ENCODE measurements at regions not wholly inside any gene's neighbourhood (a gene's known extent, or its start where the extent isn't known, plus 50 kb on each side); places are given as distances from the start of the nearest gene placed in this dataset.
"Not testable (repeated sequence)": the region's sequence is repeated elsewhere in the genome, so short reads cannot be mapped to it uniquely, and the experiment has no call there.

GRCh38 chr7:119745280-119745679, 527.7 kb upstream of the KCND2 start:
- H3K27ac ChIP-seq (ENCODE audit: low read depth, low read length); H3K4me1 ChIP-seq (ENCODE audit: insufficient read depth, low read length); H3K9me3 ChIP-seq (ENCODE audit: insufficient read depth, low read depth, low read length); H3K36me3 ChIP-seq (ENCODE audit: insufficient read depth, low read length); H3K4me3 ChIP-seq (ENCODE audit: low read length); H3K9ac ChIP-seq (ENCODE audit: low read depth, low read length); H3K27me3 ChIP-seq (ENCODE audit: insufficient read depth, low read length): not testable (repeated sequence)
- WGBS, result 96% methylated on average over 1 of the region's 1 CpG

GRCh38 chr7:119748251-119748860, 524.6 kb upstream of the KCND2 start:
- Histone ChIP-seq H3K9ac (ENCODE audit: low read depth, low read length) (no peak overlapping the region), H3K27ac (ENCODE audit: low read depth, low read length) (no peak overlapping the region), H3K9me3 (ENCODE audit: insufficient read depth, low read depth, low read length) (no peaks in the 10 kb centered on the region), H3K4me3 (ENCODE audit: low read length) (no peak overlapping the region), H3K4me1 (ENCODE audit: insufficient read depth, low read length) (peaks cover 12% of the 10 kb centered on the region), H3K36me3 (ENCODE audit: insufficient read depth, low read length) (no peaks in the 10 kb centered on the region), H3K27me3 (ENCODE audit: insufficient read depth, low read length) (no peaks in the 10 kb centered on the region)
- 100% methylated on average over 1 of the region's 1 CpG for WGBS

GRCh38 chr7:119748991-119749390, 524.0 kb upstream of the KCND2 start:
- 88% methylated on average over 2 of the region's 2 CpGs for WGBS
- no peaks in the 10 kb centered on the region for H3K27me3 ChIP-seq (ENCODE audit: insufficient read depth, low read length)
- H3K9ac ChIP-seq (ENCODE audit: low read depth, low read length), result no peak overlapping the region
- H3K27ac ChIP-seq (ENCODE audit: low read depth, low read length), result no peak overlapping the region
- H3K4me1 ChIP-seq (ENCODE audit: insufficient read depth, low read length), result peaks cover 16% of the 10 kb centered on the region
- H3K36me3 ChIP-seq (ENCODE audit: insufficient read depth, low read length), result no peaks in the 10 kb centered on the region
- H3K9me3 ChIP-seq (ENCODE audit: insufficient read depth, low read depth, low read length), result no peaks in the 10 kb centered on the region
- no peak overlapping the region for H3K4me3 ChIP-seq (ENCODE audit: low read length)

GRCh38 chr7:119756687-119757086, 516.3 kb upstream of the KCND2 start:
- H3K36me3 ChIP-seq (ENCODE audit: insufficient read depth, low read length), result no peaks in the 10 kb centered on the region
- no peak overlapping the region for H3K27ac ChIP-seq (ENCODE audit: low read depth, low read length)
- H3K27me3 ChIP-seq (ENCODE audit: insufficient read depth, low read length), result no peaks in the 10 kb centered on the region
- no peak overlapping the region for H3K9ac ChIP-seq (ENCODE audit: low read depth, low read length)
- H3K9me3 ChIP-seq (ENCODE audit: insufficient read depth, low read depth, low read length), result no peaks in the 10 kb centered on the region
- H3K4me1 ChIP-seq (ENCODE audit: insufficient read depth, low read length), result peaks cover 35% of the 10 kb centered on the region
- H3K4me3 ChIP-seq (ENCODE audit: low read length), result no peak overlapping the region

GRCh38 chr7:119758254-119758653, 514.7 kb upstream of the KCND2 start:
- Histone ChIP-seq H3K4me3 (ENCODE audit: low read length) (no peak overlapping the region), H3K9me3 (ENCODE audit: insufficient read depth, low read depth, low read length) (no peaks in the 10 kb centered on the region), H3K36me3 (ENCODE audit: insufficient read depth, low read length) (no peaks in the 10 kb centered on the region), H3K4me1 (ENCODE audit: insufficient read depth, low read length) (peaks cover 32% of the 10 kb centered on the region), H3K27me3 (ENCODE audit: insufficient read depth, low read length) (no peaks in the 10 kb centered on the region), H3K27ac (ENCODE audit: low read depth, low read length) (no peak overlapping the region), H3K9ac (ENCODE audit: low read depth, low read length) (no peak overlapping the region)

GRCh38 chr7:119761776-119762175, 511.2 kb upstream of the KCND2 start:
- no CpG with 5 or more reads among the region's 1 CpG for WGBS
- H3K27me3 ChIP-seq (ENCODE audit: insufficient read depth, low read length), result no peaks in the 10 kb centered on the region
- H3K9me3 ChIP-seq (ENCODE audit: insufficient read depth, low read depth, low read length), result no peaks in the 10 kb centered on the region
- H3K4me3 ChIP-seq (ENCODE audit: low read length), result no peak overlapping the region
- no peaks in the 10 kb centered on the region for H3K4me1 ChIP-seq (ENCODE audit: insufficient read depth, low read length)
- H3K9ac ChIP-seq (ENCODE audit: low read depth, low read length), result no peak overlapping the region
- H3K36me3 ChIP-seq (ENCODE audit: insufficient read depth, low read length), result no peaks in the 10 kb centered on the region
- no peak overlapping the region for H3K27ac ChIP-seq (ENCODE audit: low read depth, low read length)

GRCh38 chr7:119782286-119782685, 490.7 kb upstream of the KCND2 start:
- Histone ChIP-seq H3K27me3 (ENCODE audit: insufficient read depth, low read length) (no peaks in the 10 kb centered on the region), H3K27ac (ENCODE audit: low read depth, low read length) (no peak overlapping the region), H3K9ac (ENCODE audit: low read depth, low read length) (no peak overlapping the region), H3K4me1 (ENCODE audit: insufficient read depth, low read length) (no peaks in the 10 kb centered on the region), H3K36me3 (ENCODE audit: insufficient read depth, low read length) (no peaks in the 10 kb centered on the region), H3K9me3 (ENCODE audit: insufficient read depth, low read depth, low read length) (no peaks in the 10 kb centered on the region), H3K4me3 (ENCODE audit: low read length) (no peak overlapping the region)
- 100% methylated on average over 1 of the region's 2 CpGs for WGBS

GRCh38 chr7:119783799-119784198, 489.2 kb upstream of the KCND2 start:
- H3K9ac ChIP-seq (ENCODE audit: low read depth, low read length), result no peak overlapping the region
- WGBS, result 100% methylated on average over 1 of the region's 1 CpG
- H3K27ac ChIP-seq (ENCODE audit: low read depth, low read length), result no peak overlapping the region
- H3K9me3 ChIP-seq (ENCODE audit: insufficient read depth, low read depth, low read length), result no peaks in the 10 kb centered on the region
- H3K36me3 ChIP-seq (ENCODE audit: insufficient read depth, low read length), result no peaks in the 10 kb centered on the region
- no peak overlapping the region for H3K4me3 ChIP-seq (ENCODE audit: low read length)
- no peaks in the 10 kb centered on the region for H3K4me1 ChIP-seq (ENCODE audit: insufficient read depth, low read length)
- H3K27me3 ChIP-seq (ENCODE audit: insufficient read depth, low read length), result no peaks in the 10 kb centered on the region

- no peak overlapping the region for H3K4me3 ChIP-seq (ENCODE audit: low read length)
- no peaks in the 10 kb centered on the region for H3K9me3 ChIP-seq (ENCODE audit: insufficient read depth, low read depth, low read length)
- 93% methylated on average over 3 of the region's 6 CpGs for WGBS
- no peaks in the 10 kb centered on the region for H3K4me1 ChIP-seq (ENCODE audit: insufficient read depth, low read length)
- H3K36me3 ChIP-seq (ENCODE audit: insufficient read depth, low read length), result no peaks in the 10 kb centered on the region
- H3K27me3 ChIP-seq (ENCODE audit: insufficient read depth, low read length), result no peaks in the 10 kb centered on the region
- no peak overlapping the region for H3K9ac ChIP-seq (ENCODE audit: low read depth, low read length)
- no peak overlapping the region for H3K27ac ChIP-seq (ENCODE audit: low read depth, low read length)
Observed at GRCh38 chr7:119802147-119802546, 470.8 kb upstream of the KCND2 start.

- Histone ChIP-seq H3K36me3 (ENCODE audit: insufficient read depth, low read length) (no peaks in the 10 kb centered on the region), H3K27ac (ENCODE audit: low read depth, low read length) (no peak overlapping the region), H3K9ac (ENCODE audit: low read depth, low read length) (no peak overlapping the region), H3K27me3 (ENCODE audit: insufficient read depth, low read length) (no peaks in the 10 kb centered on the region), H3K4me1 (ENCODE audit: insufficient read depth, low read length) (no peaks in the 10 kb centered on the region), H3K9me3 (ENCODE audit: insufficient read depth, low read depth, low read length) (no peaks in the 10 kb centered on the region), H3K4me3 (ENCODE audit: low read length) (no peak overlapping the region)
- WGBS, result 97% methylated on average over 2 of the region's 3 CpGs
Observed at GRCh38 chr7:119825091-119825655, 447.8 kb upstream of the KCND2 start.

GRCh38 chr7:119826547-119826946, 446.4 kb upstream of the KCND2 start:
- H3K9ac ChIP-seq (ENCODE audit: low read depth, low read length), result no peak overlapping the region
- WGBS, result no CpG with 5 or more reads among the region's 1 CpG
- no peaks in the 10 kb centered on the region for H3K4me1 ChIP-seq (ENCODE audit: insufficient read depth, low read length)
- no peak overlapping the region for H3K27ac ChIP-seq (ENCODE audit: low read depth, low read length)
- no peaks in the 10 kb centered on the region for H3K27me3 ChIP-seq (ENCODE audit: insufficient read depth, low read length)
- no peaks in the 10 kb centered on the region for H3K36me3 ChIP-seq (ENCODE audit: insufficient read depth, low read length)
- H3K4me3 ChIP-seq (ENCODE audit: low read length), result no peak overlapping the region
- H3K9me3 ChIP-seq (ENCODE audit: insufficient read depth, low read depth, low read length), result no peaks in the 10 kb centered on the region

GRCh38 chr7:119838444-119838843, 434.5 kb upstream of the KCND2 start:
- 95% methylated on average over 6 of the region's 6 CpGs for WGBS
- Histone ChIP-seq H3K9ac (ENCODE audit: low read depth, low read length) (no peak overlapping the region), H3K4me3 (ENCODE audit: low read length) (no peak overlapping the region), H3K4me1 (ENCODE audit: insufficient read depth, low read length) (peaks cover 14% of the 10 kb centered on the region), H3K27ac (ENCODE audit: low read depth, low read length) (no peak overlapping the region), H3K27me3 (ENCODE audit: insufficient read depth, low read length) (no peaks in the 10 kb centered on the region), H3K36me3 (ENCODE audit: insufficient read depth, low read length) (no peaks in the 10 kb centered on the region), H3K9me3 (ENCODE audit: insufficient read depth, low read depth, low read length) (no peaks in the 10 kb centered on the region)

Measured in HUES64 (cell line).